ENCODE measurements at regions not wholly inside any gene's neighbourhood (a gene's known extent, or its start where the extent isn't known, plus 50 kb on each side); places are given as distances from the start of the nearest gene placed in this dataset.
A peak's percentile ranks its signal among the peaks of the same experiment; 100 is the strongest.

GRCh38 chr10:63719226-63719856, 198.1 kb downstream of the REEP3 start:
- DNase-seq: no peak
- Histone ChIP-seq H3K27ac (ENCODE audit: low read depth, low read length) (no peak overlapping the region), H3K4me3 (ENCODE audit: low read length) (no peak overlapping the region), H3K4me1 (ENCODE audit: insufficient read depth, low read length) (peaks cover 4% of the 10 kb centered on the region), H3K36me3 (ENCODE audit: insufficient read depth, low read length) (no peaks in the 10 kb centered on the region), H3K9me3 (ENCODE audit: low read length) (no peaks in the 10 kb centered on the region), H3K27me3 (ENCODE audit: insufficient read depth, low read length, poor library complexity, severe bottlenecking) (no peaks in the 10 kb centered on the region)
- H3K36me3 Mint-ChIP-seq: no peaks in the 10 kb centered on the region
- H3K27ac Mint-ChIP-seq: no peak overlapping the region
- H3K4me1 Mint-ChIP-seq: peaks cover 7 to 12% (median 11%) of the 10 kb centered on the region in 3 donors
- H3K4me3 Mint-ChIP-seq: no peak overlapping the region
- ChIA-PET POLR2A (no interaction called here), CTCF (interaction anchor here (1.0 to 9.6 kb wide), 20 partner anchors 9 to 903 kb away, joined by 3 to 154 read pairs (median 5); partner anchors contain the start of gene EGR2)
- H3K27me3 Mint-ChIP-seq: peaks cover 5 to 6% of the 10 kb centered on the region in 2 donors
- H3K9me3 Mint-ChIP-seq: no peaks in the 10 kb centered on the region

- H3K36me3 ChIP-seq (ENCODE audit: insufficient read depth, low read length): no peaks in the 10 kb centered on the region
- no peaks in the 10 kb centered on the region for H3K27me3 ChIP-seq (ENCODE audit: insufficient read depth, low read length, poor library complexity, severe bottlenecking)
- Mint-ChIP-seq H3K27ac (peak overlapping the region in 3 of 8 donors; percentile 17 to 82 (median 64)), H3K4me1 (peaks cover 7 to 12% (median 11%) of the 10 kb centered on the region in 3 donors), H3K36me3 (no peaks in the 10 kb centered on the region), H3K27me3 (peaks cover 5 to 10% of the 10 kb centered on the region in 2 donors), H3K4me3 (peak overlapping the region in 4 of 7 donors; percentile 13 to 39 (median 27)), H3K9me3 (no peaks in the 10 kb centered on the region)
- POLR2A ChIA-PET: interaction anchor here (1.1 kb wide), 1 partner anchor 199 kb away, joined by 3 read pairs; the partner anchor contains the start of gene REEP3
- CTCF ChIA-PET: interaction anchor here (0.8 to 9.6 kb wide), 28 partner anchors 8 to 904 kb away, joined by 3 to 154 read pairs (median 5); partner anchors contain the start of genes EGR2 and NRBF2
- H3K9me3 ChIP-seq (ENCODE audit: low read length): no peaks in the 10 kb centered on the region
- no peak overlapping the region for H3K4me3 ChIP-seq (ENCODE audit: low read length)
- DNase-seq: peak in 4 of 5 donors; percentile 21 to 61 (median 52)
- peaks cover 4% of the 10 kb centered on the region for H3K4me1 ChIP-seq (ENCODE audit: insufficient read depth, low read length)
- no peak overlapping the region for H3K27ac ChIP-seq (ENCODE audit: low read depth, low read length)
Observed at GRCh38 chr10:63720072-63720537, 198.9 kb downstream of the REEP3 start.

GRCh38 chr10:63720676-63721075, 199.5 kb downstream of the REEP3 start:
- CTCF ChIA-PET: interaction anchor here (0.8 to 9.6 kb wide), 28 partner anchors 8 to 904 kb away, joined by 3 to 154 read pairs (median 5); partner anchors contain the start of genes EGR2 and NRBF2
- H3K36me3 ChIP-seq (ENCODE audit: insufficient read depth, low read length): no peaks in the 10 kb centered on the region
- H3K9me3 ChIP-seq (ENCODE audit: low read length): no peaks in the 10 kb centered on the region
- Mint-ChIP-seq H3K36me3 (no peaks in the 10 kb centered on the region), H3K4me3 (peak overlapping the region in 4 of 7 donors; percentile 13 to 63 (median 46)), H3K27me3 (peaks cover 5 to 15% of the 10 kb centered on the region in 2 donors), H3K4me1 (peaks cover 7 to 12% (median 11%) of the 10 kb centered on the region in 3 donors), H3K9me3 (no peaks in the 10 kb centered on the region), H3K27ac (peak overlapping the region in 6 of 8 donors; percentile 10 to 56 (median 30))
- no peak overlapping the region for H3K27ac ChIP-seq (ENCODE audit: low read depth, low read length)
- H3K4me3 ChIP-seq (ENCODE audit: low read length): no peak overlapping the region
- POLR2A ChIA-PET: interaction anchor here (1.1 kb wide), 1 partner anchor 199 kb away, joined by 3 read pairs; the partner anchor contains the start of gene REEP3
- peaks cover 4% of the 10 kb centered on the region for H3K4me1 ChIP-seq (ENCODE audit: insufficient read depth, low read length)
- no peaks in the 10 kb centered on the region for H3K27me3 ChIP-seq (ENCODE audit: insufficient read depth, low read length, poor library complexity, severe bottlenecking)
- peak in 1 of 5 donors; percentile 1 for DNase-seq

DNA sequence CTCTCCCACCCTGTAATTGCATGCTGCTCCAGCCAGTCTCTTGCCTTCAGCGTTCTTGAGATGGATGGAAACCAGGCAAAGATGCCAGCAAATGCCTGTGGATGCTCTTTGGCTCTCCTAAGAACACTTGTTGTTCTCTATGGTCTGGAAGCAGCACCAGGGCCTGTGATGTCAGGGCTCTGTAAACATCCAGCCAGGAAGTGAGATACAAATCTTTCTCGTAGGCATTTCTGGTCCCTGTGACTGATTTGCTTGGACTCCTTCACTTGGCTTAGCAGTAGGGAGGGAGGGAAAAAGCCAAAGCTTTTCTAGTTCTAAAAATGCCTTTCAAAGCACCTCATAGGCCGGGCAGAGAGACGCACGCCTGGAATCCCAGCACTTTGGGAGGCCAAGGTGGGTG, 201.3 kb downstream of the REEP3 start:
- H3K4me3 Mint-ChIP-seq: no peak overlapping the region
- peak overlapping the region in 1 of 8 donors; percentile 32 for H3K27ac Mint-ChIP-seq
- H3K27me3 Mint-ChIP-seq: peaks cover 16 to 33% of the 10 kb centered on the region in 2 donors
- no peaks in the 10 kb centered on the region for H3K9me3 Mint-ChIP-seq
- no peak for DNase-seq
- H3K27ac ChIP-seq (ENCODE audit: low read depth, low read length): no peak overlapping the region
- ChIA-PET CTCF (interaction anchor here (1.0 to 9.6 kb wide), 4 partner anchors 93 to 564 kb away, joined by 4 to 154 read pairs (median 13); no protein-coding TSS in a partner anchor), POLR2A (no interaction called here)
- peaks cover 7 to 12% (median 11%) of the 10 kb centered on the region in 3 donors for H3K4me1 Mint-ChIP-seq
- no peaks in the 10 kb centered on the region for H3K9me3 ChIP-seq (ENCODE audit: low read length)
- no peaks in the 10 kb centered on the region for H3K36me3 Mint-ChIP-seq
- no peaks in the 10 kb centered on the region for H3K36me3 ChIP-seq (ENCODE audit: insufficient read depth, low read length)
- peaks cover 18% of the 10 kb centered on the region for H3K27me3 ChIP-seq (ENCODE audit: insufficient read depth, low read length, poor library complexity, severe bottlenecking)
- H3K4me1 ChIP-seq (ENCODE audit: insufficient read depth, low read length): peaks cover 4% of the 10 kb centered on the region
- no peak overlapping the region for H3K4me3 ChIP-seq (ENCODE audit: low read length)

DNA sequence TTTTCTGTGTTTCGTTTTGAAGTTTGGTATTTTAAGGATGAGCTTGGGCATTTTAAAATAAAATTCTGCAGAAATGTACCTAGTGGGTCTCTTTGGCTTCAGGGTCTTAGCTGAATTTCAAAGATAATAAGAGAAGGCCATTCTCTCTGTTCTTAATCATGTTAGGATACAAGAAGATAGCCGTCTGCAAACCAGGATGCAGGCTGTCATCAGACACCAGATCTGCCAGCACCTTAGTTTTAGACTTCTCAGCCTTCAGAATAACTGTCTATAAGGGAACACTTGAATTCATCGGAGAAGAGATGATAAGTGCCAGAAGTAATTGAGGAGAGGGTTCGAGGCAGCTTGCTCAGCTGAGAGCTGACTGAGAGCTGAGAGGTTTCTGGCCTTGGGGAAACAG, 202.1 kb downstream of the REEP3 start:
- DNase-seq: no peak
- no peaks in the 10 kb centered on the region for H3K36me3 ChIP-seq (ENCODE audit: insufficient read depth, low read length)
- CTCF ChIA-PET: interaction anchor here (1.0 to 9.6 kb wide), 2 partner anchors 94 to 555 kb away, joined by 4 to 154 read pairs; no protein-coding TSS in a partner anchor
- no peak overlapping the region for H3K4me3 ChIP-seq (ENCODE audit: low read length)
- H3K4me3 Mint-ChIP-seq: no peak overlapping the region
- peaks cover 4% of the 10 kb centered on the region for H3K4me1 ChIP-seq (ENCODE audit: insufficient read depth, low read length)
- H3K4me1 Mint-ChIP-seq: peaks cover 7 to 12% (median 11%) of the 10 kb centered on the region in 3 donors
- no peaks in the 10 kb centered on the region for H3K9me3 ChIP-seq (ENCODE audit: low read length)
- peaks cover 0 to 1% (median 0%) of the 10 kb centered on the region in 3 donors for H3K36me3 Mint-ChIP-seq
- peaks cover 16 to 41% of the 10 kb centered on the region in 2 donors for H3K27me3 Mint-ChIP-seq
- H3K27ac ChIP-seq (ENCODE audit: low read depth, low read length): no peak overlapping the region
- H3K27ac Mint-ChIP-seq: no peak overlapping the region
- H3K27me3 ChIP-seq (ENCODE audit: insufficient read depth, low read length, poor library complexity, severe bottlenecking): peaks cover 19% of the 10 kb centered on the region
- POLR2A ChIA-PET: no interaction called here
- no peaks in the 10 kb centered on the region for H3K9me3 Mint-ChIP-seq

GRCh38 chr10:63723741-63724140, 202.5 kb downstream of the REEP3 start:
- Histone ChIP-seq H3K4me1 (ENCODE audit: insufficient read depth, low read length) (peaks cover 4% of the 10 kb centered on the region), H3K27ac (ENCODE audit: low read depth, low read length) (no peak overlapping the region), H3K9me3 (ENCODE audit: low read length) (no peaks in the 10 kb centered on the region), H3K27me3 (ENCODE audit: insufficient read depth, low read length, poor library complexity, severe bottlenecking) (peaks cover 19% of the 10 kb centered on the region), H3K4me3 (ENCODE audit: low read length) (no peak overlapping the region), H3K36me3 (ENCODE audit: insufficient read depth, low read length) (no peaks in the 10 kb centered on the region)
- no peak overlapping the region for H3K4me3 Mint-ChIP-seq
- no peak overlapping the region for H3K27ac Mint-ChIP-seq
- POLR2A ChIA-PET: interaction anchor here (0.6 kb wide), 1 partner anchor 77 kb away, joined by 3 read pairs; no protein-coding TSS in a partner anchor
- H3K9me3 Mint-ChIP-seq: no peaks in the 10 kb centered on the region
- peaks cover 7 to 12% (median 11%) of the 10 kb centered on the region in 3 donors for H3K4me1 Mint-ChIP-seq
- CTCF ChIA-PET: interaction anchor here (1.0 to 9.6 kb wide), 2 partner anchors 95 to 556 kb away, joined by 4 to 154 read pairs; no protein-coding TSS in a partner anchor
- DNase-seq: no peak
- H3K27me3 Mint-ChIP-seq: peaks cover 17 to 43% of the 10 kb centered on the region in 2 donors
- H3K36me3 Mint-ChIP-seq: peaks cover 0 to 1% (median 0%) of the 10 kb centered on the region in 3 donors

GRCh38 chr10:63724922-63725321, 203.7 kb downstream of the REEP3 start:
- Histone ChIP-seq H3K27me3 (ENCODE audit: insufficient read depth, low read length, poor library complexity, severe bottlenecking) (peaks cover 19% of the 10 kb centered on the region), H3K36me3 (ENCODE audit: insufficient read depth, low read length) (no peaks in the 10 kb centered on the region), H3K27ac (ENCODE audit: low read depth, low read length) (no peak overlapping the region), H3K4me1 (ENCODE audit: insufficient read depth, low read length) (peaks cover 4% of the 10 kb centered on the region), H3K9me3 (ENCODE audit: low read length) (no peaks in the 10 kb centered on the region), H3K4me3 (ENCODE audit: low read length) (no peak overlapping the region)
- H3K27ac Mint-ChIP-seq: no peak overlapping the region
- DNase-seq: no peak
- peaks cover 0 to 1% (median 0%) of the 10 kb centered on the region in 3 donors for H3K36me3 Mint-ChIP-seq
- POLR2A ChIA-PET: no interaction called here
- no peak overlapping the region for H3K4me3 Mint-ChIP-seq
- no peaks in the 10 kb centered on the region for H3K9me3 Mint-ChIP-seq
- peaks cover 7 to 12% (median 11%) of the 10 kb centered on the region in 3 donors for H3K4me1 Mint-ChIP-seq
- peaks cover 19 to 47% of the 10 kb centered on the region in 2 donors for H3K27me3 Mint-ChIP-seq
- CTCF ChIA-PET: interaction anchor here (0.8 kb wide), 1 partner anchor 641 kb away, joined by 3 read pairs; no protein-coding TSS in a partner anchor

DNA sequence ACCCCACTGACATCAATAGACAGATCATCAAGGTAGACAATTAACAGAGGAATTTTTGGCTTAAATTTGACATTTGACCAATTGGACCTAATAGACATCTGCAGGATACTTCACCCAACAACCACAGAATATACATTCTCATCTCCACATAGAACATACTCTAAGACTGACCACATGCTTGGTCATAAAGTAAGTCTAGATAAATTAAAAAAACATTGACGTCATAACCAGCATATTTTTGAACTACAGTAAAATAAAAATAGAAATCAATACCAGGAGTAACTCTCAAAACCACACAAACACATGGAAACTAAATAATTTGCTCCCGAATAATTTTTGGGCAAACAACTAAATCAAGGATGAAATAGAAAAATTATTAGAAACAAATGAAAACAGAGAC, 205.7 kb downstream of the REEP3 start:
- POLR2A ChIA-PET: no interaction called here
- H3K36me3 ChIP-seq (ENCODE audit: insufficient read depth, low read length): no peaks in the 10 kb centered on the region
- no peaks in the 10 kb centered on the region for H3K4me1 ChIP-seq (ENCODE audit: insufficient read depth, low read length)
- H3K27me3 ChIP-seq (ENCODE audit: insufficient read depth, low read length, poor library complexity, severe bottlenecking): peaks cover 19% of the 10 kb centered on the region
- CTCF ChIA-PET: no interaction called here
- no peak for DNase-seq
- H3K4me3 ChIP-seq (ENCODE audit: low read length): no peak overlapping the region
- Mint-ChIP-seq H3K36me3 (peaks cover 0 to 1% (median 0%) of the 10 kb centered on the region in 3 donors), H3K4me1 (no peaks in the 10 kb centered on the region), H3K27ac (no peak overlapping the region), H3K9me3 (no peaks in the 10 kb centered on the region), H3K4me3 (no peak overlapping the region), H3K27me3 (peaks cover 19 to 54% of the 10 kb centered on the region in 2 donors)
- H3K27ac ChIP-seq (ENCODE audit: low read depth, low read length): no peak overlapping the region
- no peaks in the 10 kb centered on the region for H3K9me3 ChIP-seq (ENCODE audit: low read length)

All from CD8-positive, alpha-beta memory T cell (primary cell).